Vagina (tissue), 2 donors: ENCODE measurements at regions not wholly inside any gene's neighbourhood (a gene's known extent, or its start where the extent isn't known, plus 50 kb on each side); places are given as distances from the start of the nearest gene placed in this dataset.

Experiments
- POLR2A ChIP-seq, 2 donors: fragments of 450-650 bp; IDR thresholded peaks; one replicate each; pipeline ENCODE4 v1.6.1; 2017; ENCODE audit warnings: antibody characterized with exemption in 2 of 2, mild to moderate bottlenecking in 2 of 2, moderate library complexity in 2 of 2
- POLR2AphosphoS5 ChIP-seq, 2 donors: sonication (generic); formaldehyde crosslinking; IDR thresholded peaks; one replicate each; pipeline ENCODE4 v1.9.0; 2017; ENCODE audit warnings: antibody characterized with exemption in 2 of 2, mild to moderate bottlenecking in 2 of 2, low read depth in 1 of 2; ENCODE audit not compliant: insufficient read depth in 1 of 2
- TF ChIP-seq, protein P1 (sequence below), 3 experiments: fragments of 450-650 bp in 2 of 3; fragments of 200-600 bp in 1 of 3; sonication (generic) in 1 of 3; IDR thresholded peaks; one replicate each; pipeline ENCODE4 v1.5.1; 2017 to 2019; ENCODE audit warnings: antibody characterized with exemption in 3 of 3, mild to moderate bottlenecking in 2 of 3, moderate library complexity in 2 of 3

DNA sequence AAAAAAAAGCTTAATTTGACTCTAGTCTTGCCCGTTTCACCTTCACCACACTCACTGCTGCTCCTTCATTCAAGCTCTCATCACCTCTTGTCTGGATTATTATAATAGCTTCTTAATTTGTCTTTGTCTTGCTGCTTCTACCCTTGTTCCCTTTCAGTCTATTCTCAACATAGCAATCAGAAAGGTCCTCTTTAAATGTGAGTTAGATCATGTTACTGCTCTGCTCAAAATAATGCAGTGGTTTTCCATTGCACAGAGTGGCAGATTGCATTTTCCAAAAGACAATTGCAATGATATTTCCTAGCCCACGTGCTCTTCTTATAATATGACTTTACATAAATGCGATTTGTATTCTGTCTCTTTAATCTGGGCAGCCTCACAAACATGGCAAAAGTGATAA is 174.6 kb downstream of the ALDH1A2 start:
- TF ChIP-seq, protein P1, sequence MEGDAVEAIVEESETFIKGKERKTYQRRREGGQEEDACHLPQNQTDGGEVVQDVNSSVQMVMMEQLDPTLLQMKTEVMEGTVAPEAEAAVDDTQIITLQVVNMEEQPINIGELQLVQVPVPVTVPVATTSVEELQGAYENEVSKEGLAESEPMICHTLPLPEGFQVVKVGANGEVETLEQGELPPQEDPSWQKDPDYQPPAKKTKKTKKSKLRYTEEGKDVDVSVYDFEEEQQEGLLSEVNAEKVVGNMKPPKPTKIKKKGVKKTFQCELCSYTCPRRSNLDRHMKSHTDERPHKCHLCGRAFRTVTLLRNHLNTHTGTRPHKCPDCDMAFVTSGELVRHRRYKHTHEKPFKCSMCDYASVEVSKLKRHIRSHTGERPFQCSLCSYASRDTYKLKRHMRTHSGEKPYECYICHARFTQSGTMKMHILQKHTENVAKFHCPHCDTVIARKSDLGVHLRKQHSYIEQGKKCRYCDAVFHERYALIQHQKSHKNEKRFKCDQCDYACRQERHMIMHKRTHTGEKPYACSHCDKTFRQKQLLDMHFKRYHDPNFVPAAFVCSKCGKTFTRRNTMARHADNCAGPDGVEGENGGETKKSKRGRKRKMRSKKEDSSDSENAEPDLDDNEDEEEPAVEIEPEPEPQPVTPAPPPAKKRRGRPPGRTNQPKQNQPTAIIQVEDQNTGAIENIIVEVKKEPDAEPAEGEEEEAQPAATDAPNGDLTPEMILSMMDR (IDR thresholded peaks at IDR 0.05) = no peak
- TF ChIP-seq POLR2AphosphoS5 (IDR thresholded peaks at IDR 0.05; ENCODE audit: insufficient read depth in 1 of 2, low read depth in 1 of 2) = no peak
- no peak for TF ChIP-seq POLR2A (IDR thresholded peaks at IDR 0.05)
